ENCODE measurements at regions not wholly inside any gene's neighbourhood (a gene's known extent, or its start where the extent isn't known, plus 50 kb on each side); places are given as distances from the start of the nearest gene placed in this dataset.

- TF ChIP-seq CTCF (conservative IDR thresholded peaks at IDR 0.05 in 1 of 2, IDR thresholded peaks at IDR 0.05 in 1 of 2; ENCODE audit: extremely low read depth in 1 of 2, insufficient read depth in 1 of 2, low read depth in 1 of 2, low read length in 2 of 2) (no peak), EZH2 (IDR thresholded peaks at IDR 0.05; ENCODE audit: borderline replicate concordance, low read length) (no peak)
Measured at GRCh38 chr1:14522926-14523241, 75.6 kb upstream of the KAZN start.

Data from mammary epithelial cell (primary cell).